ENCODE measurements at regions not wholly inside any gene's neighbourhood (a gene's known extent, or its start where the extent isn't known, plus 50 kb on each side); places are given as distances from the start of the nearest gene placed in this dataset.

DNA sequence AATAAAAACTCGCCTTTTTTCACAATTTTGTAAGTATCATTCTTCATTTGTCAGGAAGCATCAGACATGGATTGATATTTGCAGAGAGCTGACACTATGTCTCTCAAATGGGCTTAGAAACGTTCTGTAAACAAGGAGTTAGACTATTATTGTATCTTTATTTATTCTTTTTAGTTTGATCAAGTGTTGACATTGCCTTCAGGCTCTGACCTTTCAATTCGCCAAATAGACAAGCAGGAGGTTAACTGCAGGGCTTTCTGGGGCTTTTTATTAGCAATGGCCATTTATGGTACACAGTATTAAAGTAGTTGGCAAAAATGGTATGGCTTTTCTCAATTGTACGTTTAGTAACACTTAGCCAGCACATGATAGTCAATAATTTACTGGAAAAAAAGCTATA lies 221.7 kb downstream of the ZWINT start:
- Histone ChIP-seq H4K20me1 (ENCODE audit: insufficient read depth) (no peaks in the 10 kb centered on the region), H3K9me2 (ENCODE audit: insufficient read depth, low read length) (no peaks in the 10 kb centered on the region), H3F3A (ENCODE audit: insufficient read depth, low read length, poor library complexity, severe bottlenecking) (no peaks in the 10 kb centered on the region), H3K4me2 (ENCODE audit: low read length) (no peak overlapping the region), H3K27me3 (ENCODE audit: insufficient read depth, low read depth, low read length) (no peaks in the 10 kb centered on the region), H3K36me3 (ENCODE audit: insufficient read depth, low read length) (no peaks in the 10 kb centered on the region), H2AFZ (ENCODE audit: low read depth, low read length) (no peak overlapping the region), H3K27ac (ENCODE audit: low read length) (no peak overlapping the region), H3K4me3 (ENCODE audit: low read length) (no peak overlapping the region), H3K9me3 (ENCODE audit: low read length) (no peaks in the 10 kb centered on the region), H3K9ac (ENCODE audit: low read length) (no peak overlapping the region), H3K79me2 (replicated peaks; ENCODE audit: insufficient read depth, low read length) (no peaks in the 10 kb centered on the region)
- TF ChIP-seq TAF1 (IDR thresholded peaks at IDR 0.05; ENCODE audit: low read depth) (no peak), RAD21 (conservative IDR thresholded peaks at IDR 0.05) (no peak), CTCF (IDR thresholded peaks at IDR 0.05; ENCODE audit: poor library complexity, severe bottlenecking) (no peak), SMC3 (conservative IDR thresholded peaks at IDR 0.05; ENCODE audit: poor library complexity) (no peak), MXI1 (conservative IDR thresholded peaks at IDR 0.05; ENCODE audit: poor library complexity, severe bottlenecking) (no peak), POLR2AphosphoS5 (IDR thresholded peaks at IDR 0.05) (no peak), REST (IDR thresholded peaks at IDR 0.05; ENCODE audit: borderline replicate concordance) (no peak), EP300 (conservative IDR thresholded peaks at IDR 0.05; ENCODE audit: poor library complexity, severe bottlenecking) (no peak), EZH2 (IDR thresholded peaks at IDR 0.05; ENCODE audit: borderline replicate concordance, insufficient read depth, low read length, poor library complexity, severe bottlenecking) (no peak)

- Histone ChIP-seq H3K79me2 (replicated peaks; ENCODE audit: insufficient read depth, low read length) (no peaks in the 10 kb centered on the region), H3K4me2 (ENCODE audit: low read length) (no peak overlapping the region), H4K20me1 (ENCODE audit: insufficient read depth) (no peaks in the 10 kb centered on the region), H3K36me3 (ENCODE audit: insufficient read depth, low read length) (no peaks in the 10 kb centered on the region), H2AFZ (ENCODE audit: low read depth, low read length) (no peak overlapping the region), H3K27ac (ENCODE audit: low read length) (no peak overlapping the region), H3K27me3 (ENCODE audit: insufficient read depth, low read depth, low read length) (no peaks in the 10 kb centered on the region), H3K4me3 (ENCODE audit: low read length) (no peak overlapping the region), H3F3A (ENCODE audit: insufficient read depth, low read length, poor library complexity, severe bottlenecking) (no peaks in the 10 kb centered on the region), H3K9me3 (ENCODE audit: low read length) (no peaks in the 10 kb centered on the region), H3K9ac (ENCODE audit: low read length) (no peak overlapping the region), H3K9me2 (ENCODE audit: insufficient read depth, low read length) (no peaks in the 10 kb centered on the region)
- no peak for TF ChIP-seq POLR2AphosphoS5 (IDR thresholded peaks at IDR 0.05)
- no peak for TF ChIP-seq REST (IDR thresholded peaks at IDR 0.05; ENCODE audit: borderline replicate concordance)
- TF ChIP-seq EZH2 (IDR thresholded peaks at IDR 0.05; ENCODE audit: borderline replicate concordance, insufficient read depth, low read length, poor library complexity, severe bottlenecking), result no peak
- TF ChIP-seq CTCF (IDR thresholded peaks at IDR 0.05; ENCODE audit: poor library complexity, severe bottlenecking), result no peak
- no peak for TF ChIP-seq RAD21 (conservative IDR thresholded peaks at IDR 0.05)
- TF ChIP-seq TAF1 (IDR thresholded peaks at IDR 0.05; ENCODE audit: low read depth), result no peak
- no peak for TF ChIP-seq SMC3 (conservative IDR thresholded peaks at IDR 0.05; ENCODE audit: poor library complexity)
- TF ChIP-seq EP300 (conservative IDR thresholded peaks at IDR 0.05; ENCODE audit: poor library complexity, severe bottlenecking), result no peak
- TF ChIP-seq MXI1 (conservative IDR thresholded peaks at IDR 0.05; ENCODE audit: poor library complexity, severe bottlenecking), result no peak
These were observed 225.2 kb downstream of the ZWINT start for GRCh38 chr10:56135828-56136227.

All from neural cell (in vitro differentiated cells).